Hepatocyte (in vitro differentiated cells): ENCODE measurements at regions not wholly inside any gene's neighbourhood (a gene's known extent, or its start where the extent isn't known, plus 50 kb on each side); places are given as distances from the start of the nearest gene placed in this dataset.

ENCODE experiments used
- DNase-seq: peaks from one replicate; pipeline ENCODE4 v3.0.0-alpha.2; 2016; ENCODE audit warnings: low spot score
- H2AFZ ChIP-seq: fragments of 200-600 bp; sonication (generic); 2 replicates; pipeline ENCODE4 v1.6.0; 2016; ENCODE audit warnings: antibody characterized with exemption, mild to moderate bottlenecking
- H3K27ac ChIP-seq: fragments of 200-600 bp; sonication (generic); 2 replicates; pipeline ENCODE4 v1.5.1; 2016; ENCODE audit warnings: mild to moderate bottlenecking
- H3K27me3 ChIP-seq: fragments of 200-600 bp; sonication (generic); 2 replicates; pipeline ENCODE4 v1.6.1; 2016
- H3K36me3 ChIP-seq: fragments of 200-600 bp; sonication (generic); replicated peaks from 2 replicates; pipeline ENCODE4 v1.5.1; 2016; ENCODE audit warnings: low read depth; ENCODE audit not compliant: insufficient read depth
- H3K4me1 ChIP-seq: fragments of 200-600 bp; sonication (generic); 2 replicates; pipeline ENCODE4 v1.5.1; 2016; ENCODE audit warnings: mild to moderate bottlenecking, moderate library complexity; ENCODE audit not compliant: insufficient read depth
- H3K4me2 ChIP-seq: fragments of 200-600 bp; sonication (generic); 2 replicates; pipeline ENCODE4 v1.6.0; 2016
- H3K4me3 ChIP-seq: fragments of 200-600 bp; sonication (generic); 2 replicates; pipeline ENCODE4 v1.5.1; 2016; ENCODE audit warnings: mild to moderate bottlenecking
- H3K79me2 ChIP-seq: fragments of 200-600 bp; sonication (generic); 2 replicates; pipeline ENCODE4 v1.6.0; 2017; ENCODE audit warnings: mild to moderate bottlenecking
- H3K9me2 ChIP-seq: fragments of 200-600 bp; sonication (generic); replicated peaks from 2 replicates; pipeline ENCODE4 v1.6.0; 2017; ENCODE audit warnings: mild to moderate bottlenecking; ENCODE audit not compliant: insufficient read depth
- H3K9me3 ChIP-seq: fragments of 200-600 bp; sonication (generic); 2 replicates; pipeline ENCODE4 v1.5.1; 2016; ENCODE audit warnings: low read depth, mild to moderate bottlenecking
- H4K20me1 ChIP-seq: fragments of 200-600 bp; sonication (generic); 2 replicates; pipeline ENCODE4 v1.6.0; 2016; ENCODE audit warnings: mild to moderate bottlenecking; ENCODE audit not compliant: insufficient read depth, poor library complexity, severe bottlenecking
- CTCF ChIP-seq: fragments of 200-600 bp; sonication (generic); IDR thresholded peaks from 2 replicates; pipeline ENCODE4 v1.5.1; 2016; ENCODE audit warnings: antibody characterized with exemption, mild to moderate bottlenecking; ENCODE audit not compliant: poor library complexity
- EZH2 ChIP-seq: fragments of 200-600 bp; sonication (generic); IDR thresholded peaks from 2 replicates; pipeline ENCODE4 v1.6.1; 2016; ENCODE audit warnings: antibody characterized with exemption, mild to moderate bottlenecking, borderline replicate concordance
- EZH2phosphoT487 ChIP-seq: fragments of 200-600 bp; sonication (generic); IDR thresholded peaks from one replicate; pipeline ENCODE4 v1.6.1; 2018; ENCODE audit warnings: antibody characterized with exemption, mild to moderate bottlenecking, low read depth, moderate library complexity; ENCODE audit not compliant: unreplicated experiment, severe bottlenecking
- WGBS: methylation state at CpG from one replicate; pipeline ENCODE4 v1.1.6; 2016; ENCODE audit warnings: low lambda C conversion rate; ENCODE audit errors: missing lambda C conversion rate; 5-methylcytosine and 5-hydroxymethylcytosine counted together

GRCh38 chr21:19995253-19995652 lies 1003.0 kb upstream of the NCAM2 start:
- Histone ChIP-seq H3K36me3 (no peaks in the 10 kb centered on the region), H3K79me2 (no peaks in the 10 kb centered on the region), H3K9me2 (no peaks in the 10 kb centered on the region), H2AFZ (no peak overlapping the region), H3K4me2 (no peak overlapping the region), H3K27me3 (no peaks in the 10 kb centered on the region), H3K4me1 (no peaks in the 10 kb centered on the region), H3K4me3 (no peak overlapping the region), H4K20me1 (no peaks in the 10 kb centered on the region), H3K9me3 (no peaks in the 10 kb centered on the region), H3K27ac (no peak overlapping the region)
- TF ChIP-seq EZH2phosphoT487 (no peak), CTCF (no peak), EZH2 (no peak)
- WGBS = 82% methylated on average over 7 of the region's 7 CpGs
- no peak for DNase-seq

GRCh38 chr21:19998453-19998852 lies 999.8 kb upstream of the NCAM2 start:
- Histone ChIP-seq H3K79me2 (no peaks in the 10 kb centered on the region), H3K4me3 (no peak overlapping the region), H3K9me3 (no peaks in the 10 kb centered on the region), H3K4me1 (no peaks in the 10 kb centered on the region), H3K9me2 (no peaks in the 10 kb centered on the region), H3K27me3 (no peaks in the 10 kb centered on the region), H3K27ac (no peak overlapping the region), H3K36me3 (no peaks in the 10 kb centered on the region), H2AFZ (no peak overlapping the region), H4K20me1 (no peaks in the 10 kb centered on the region), H3K4me2 (no peak overlapping the region)
- no peak for DNase-seq
- TF ChIP-seq EZH2 (no peak), CTCF (no peak), EZH2phosphoT487 (no peak)
- 95% methylated on average over 5 of the region's 5 CpGs for WGBS

- WGBS = 84% methylated on average over 23 of the region's 23 CpGs
- no peak overlapping the region for H2AFZ ChIP-seq
- no peaks in the 10 kb centered on the region for H3K36me3 ChIP-seq
- H3K9me2 ChIP-seq = no peaks in the 10 kb centered on the region
- H3K27ac ChIP-seq = peak overlapping the region; percentile 45
- peak overlapping the region; percentile 34 for H3K4me2 ChIP-seq
- no peak for TF ChIP-seq CTCF
- H3K9me3 ChIP-seq = no peaks in the 10 kb centered on the region
- no peaks in the 10 kb centered on the region for H4K20me1 ChIP-seq
- H3K4me1 ChIP-seq = no peaks in the 10 kb centered on the region
- H3K79me2 ChIP-seq = no peaks in the 10 kb centered on the region
- peak; percentile 15 for DNase-seq
- H3K27me3 ChIP-seq = no peaks in the 10 kb centered on the region
- H3K4me3 ChIP-seq = no peak overlapping the region
Measured at GRCh38 chr21:19999369-20000272, 998.6 kb upstream of the NCAM2 start.
